ENCODE measurements at regions not wholly inside any gene's neighbourhood (a gene's known extent, or its start where the extent isn't known, plus 50 kb on each side); places are given as distances from the start of the nearest gene placed in this dataset.

DNA sequence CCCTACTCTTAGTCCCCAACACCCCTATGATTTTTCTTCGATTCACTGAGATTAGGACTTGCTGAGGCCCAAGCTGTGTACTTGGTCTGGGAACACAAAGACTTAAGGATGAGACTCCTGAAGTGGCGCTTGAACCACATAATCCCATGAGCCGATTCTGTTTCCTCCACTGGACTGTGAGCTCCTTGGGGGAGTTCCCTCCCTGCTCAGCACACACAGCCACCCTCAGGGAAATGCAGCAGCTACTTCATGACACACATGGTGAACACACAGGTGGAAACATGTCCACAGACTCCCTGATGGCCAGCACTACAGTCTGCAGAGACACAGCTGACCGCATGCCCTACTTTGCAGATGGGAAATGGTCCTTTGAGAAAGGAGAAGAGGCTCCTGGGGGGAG lies 101.1 kb downstream of the C5orf15 start (continued):
- no peak for TF ChIP-seq YBX1 (IDR thresholded peaks at IDR 0.05)
- TF ChIP-seq ZZZ3 (IDR thresholded peaks at IDR 0.05; ENCODE audit: control insufficient read depth, insufficient read length, low read depth): no peak

- Histone ChIP-seq H3K27me3 (replicated peaks in 1 of 2; ENCODE audit: control insufficient read depth in 2 of 2, insufficient read depth in 2 of 2, low read length in 1 of 2) (no peaks in the 10 kb centered on the region), H2AFZ (ENCODE audit: control insufficient read depth, low read depth, low read length) (no peak overlapping the region), H3K79me2 (ENCODE audit: control insufficient read depth, insufficient read depth, low read length) (no peaks in the 10 kb centered on the region), H3K9me3 (replicated peaks; ENCODE audit: control insufficient read depth, insufficient read depth, low read length) (no peaks in the 10 kb centered on the region), H3K4me3 (no peak overlapping the region), H3K27ac (ENCODE audit: control insufficient read depth, insufficient read depth) (no peak overlapping the region), H4K20me1 (ENCODE audit: control insufficient read depth, insufficient read depth) (no peaks in the 10 kb centered on the region), H3K9ac (ENCODE audit: control insufficient read depth, insufficient read depth, low read length) (no peak overlapping the region), H3K4me2 (ENCODE audit: control insufficient read depth, insufficient read depth) (no peak overlapping the region), H3K36me3 (ENCODE audit: control insufficient read depth in 2 of 2, insufficient read depth in 2 of 2, low read length in 1 of 2) (no peaks in the 10 kb centered on the region), H3K4me1 (ENCODE audit: control insufficient read depth, insufficient read depth, low read length) (no peaks in the 10 kb centered on the region)
- ATAC-seq: peak; percentile 29
- TF ChIP-seq, protein P1, sequence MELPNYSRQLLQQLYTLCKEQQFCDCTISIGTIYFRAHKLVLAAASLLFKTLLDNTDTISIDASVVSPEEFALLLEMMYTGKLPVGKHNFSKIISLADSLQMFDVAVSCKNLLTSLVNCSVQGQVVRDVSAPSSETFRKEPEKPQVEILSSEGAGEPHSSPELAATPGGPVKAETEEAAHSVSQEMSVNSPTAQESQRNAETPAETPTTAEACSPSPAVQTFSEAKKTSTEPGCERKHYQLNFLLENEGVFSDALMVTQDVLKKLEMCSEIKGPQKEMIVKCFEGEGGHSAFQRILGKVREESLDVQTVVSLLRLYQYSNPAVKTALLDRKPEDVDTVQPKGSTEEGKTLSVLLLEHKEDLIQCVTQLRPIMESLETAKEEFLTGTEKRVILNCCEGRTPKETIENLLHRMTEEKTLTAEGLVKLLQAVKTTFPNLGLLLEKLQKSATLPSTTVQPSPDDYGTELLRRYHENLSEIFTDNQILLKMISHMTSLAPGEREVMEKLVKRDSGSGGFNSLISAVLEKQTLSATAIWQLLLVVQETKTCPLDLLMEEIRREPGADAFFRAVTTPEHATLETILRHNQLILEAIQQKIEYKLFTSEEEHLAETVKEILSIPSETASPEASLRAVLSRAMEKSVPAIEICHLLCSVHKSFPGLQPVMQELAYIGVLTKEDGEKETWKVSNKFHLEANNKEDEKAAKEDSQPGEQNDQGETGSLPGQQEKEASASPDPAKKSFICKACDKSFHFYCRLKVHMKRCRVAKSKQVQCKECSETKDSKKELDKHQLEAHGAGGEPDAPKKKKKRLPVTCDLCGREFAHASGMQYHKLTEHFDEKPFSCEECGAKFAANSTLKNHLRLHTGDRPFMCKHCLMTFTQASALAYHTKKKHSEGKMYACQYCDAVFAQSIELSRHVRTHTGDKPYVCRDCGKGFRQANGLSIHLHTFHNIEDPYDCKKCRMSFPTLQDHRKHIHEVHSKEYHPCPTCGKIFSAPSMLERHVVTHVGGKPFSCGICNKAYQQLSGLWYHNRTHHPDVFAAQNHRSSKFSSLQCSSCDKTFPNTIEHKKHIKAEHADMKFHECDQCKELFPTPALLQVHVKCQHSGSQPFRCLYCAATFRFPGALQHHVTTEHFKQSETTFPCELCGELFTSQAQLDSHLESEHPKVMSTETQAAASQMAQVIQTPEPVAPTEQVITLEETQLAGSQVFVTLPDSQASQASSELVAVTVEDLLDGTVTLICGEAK (IDR thresholded peaks at IDR 0.05; ENCODE audit: borderline replicate concordance): no peak
- WGBS (ENCODE audit: insufficient coverage, insufficient replicate concordance, low lambda C conversion rate, missing lambda C conversion rate): 58% methylated on average over 3 of the region's 3 CpGs
- ChIA-PET POLR2A (interaction anchor here (1.2 kb wide), 2 partner anchors 21 to 43 kb away, joined by 3 read pairs; no protein-coding TSS in a partner anchor), CTCF (interaction anchor here (0.8 to 10.4 kb wide), 12 partner anchors 15 to 395 kb away, joined by 3 to 156 read pairs (median 3); no protein-coding TSS in a partner anchor), RAD21 (ENCODE audit: unreplicated experiment) (interaction anchor here (0.9 to 5.8 kb wide), 7 partner anchors 35 to 608 kb away, joined by 3 to 49 read pairs (median 4); no protein-coding TSS in a partner anchor), SMC1A (ENCODE audit: uncharacterized antibody, unreplicated experiment) (interaction anchor here (0.6 to 4.9 kb wide), 17 partner anchors 8 to 123 kb away, joined by 3 to 51 read pairs (median 4); no protein-coding TSS in a partner anchor)
- intact Hi-C loops (cut with micrococcal nuclease; ENCODE audit: unreplicated experiment): loop anchor here (5.0 to 10.0 kb wide), 2 partner anchors 382 to 755 kb away; no protein-coding TSS in a partner anchor
- in situ Hi-C loops (cut with MboI): loop anchor here (10.0 kb wide), 1 partner anchor 752 kb away; no protein-coding TSS in a partner anchor
- no TSS peak for BruUV-seq (replicated peaks)
- no peak for FAIRE-seq
- no peak for DNase-seq (ENCODE audit: low read depth, low spot score)
Measured at GRCh38 chr5:133866903-133867245, 101.6 kb downstream of the C5orf15 start.
